Thoracic aorta (tissue), 2 donors: ENCODE measurements at regions not wholly inside any gene's neighbourhood (a gene's known extent, or its start where the extent isn't known, plus 50 kb on each side); places are given as distances from the start of the nearest gene placed in this dataset.

Experiments
- ATAC-seq: fragments of 150-250 bp; one replicate; pipeline ENCODE4 v1.8.0; 2017; ENCODE audit warnings: low read depth; ENCODE audit not compliant: insufficient number of reproducible peaks, low FRiP score
- DNase-seq: peaks from one replicate; pipeline ENCODE4 v3.0.0-alpha.2; 2020; ENCODE audit warnings: low spot score
- H3K27ac ChIP-seq, 2 donors: fragments of 200-600 bp; sonication (generic); 1 replicate in 1 of 2; 2 replicates in 1 of 2; pipeline ENCODE4 v1.5.1; 2016; ENCODE audit warnings: mild to moderate bottlenecking in 2 of 2, moderate library complexity in 2 of 2
- H3K27me3 ChIP-seq: fragments of 200-600 bp; sonication (generic); replicated peaks from 2 replicates; pipeline ENCODE4 v1.6.0; 2016; ENCODE audit warnings: mild to moderate bottlenecking; ENCODE audit not compliant: insufficient read depth
- H3K36me3 ChIP-seq: fragments of 200-600 bp; sonication (generic); one replicate; pipeline ENCODE4 v1.5.1; 2016
- H3K4me1 ChIP-seq, 2 donors: fragments of 200-600 bp; sonication (generic); 1 replicate in 1 of 2; 2 replicates in 1 of 2; pipeline versions ENCODE4 v1.5.1 to v1.6.0; 2016; ENCODE audit warnings: low read depth in 2 of 2, mild to moderate bottlenecking in 1 of 2; ENCODE audit not compliant: control insufficient read depth in 1 of 2
- H3K4me3 ChIP-seq: fragments of 200-600 bp; sonication (generic); 2 replicates; pipeline ENCODE4 v1.5.1; 2016; ENCODE audit warnings: mild to moderate bottlenecking
- H3K9me3 ChIP-seq: fragments of 200-600 bp; sonication (generic); 2 replicates; pipeline ENCODE4 v1.5.1; 2016
- CTCF ChIP-seq: fragments of 200-600 bp; sonication (generic); IDR thresholded peaks from one replicate; pipeline ENCODE4 v1.5.1; 2019; ENCODE audit warnings: antibody characterized with exemption

- ATAC-seq: no peak
- no peak for TF ChIP-seq CTCF
- DNase-seq: no peak
- H3K27me3 ChIP-seq: no peaks in the 10 kb centered on the region
- no peaks in the 10 kb centered on the region for H3K4me1 ChIP-seq
- H3K4me3 ChIP-seq: no peak overlapping the region
- no peaks in the 10 kb centered on the region for H3K36me3 ChIP-seq
- no peaks in the 10 kb centered on the region for H3K9me3 ChIP-seq
- no peak overlapping the region for H3K27ac ChIP-seq
Observed at GRCh38 chr5:164972973-164973372, 1467.6 kb downstream of the MAT2B start.

- H3K36me3 ChIP-seq: no peaks in the 10 kb centered on the region
- no peak for ATAC-seq
- no peaks in the 10 kb centered on the region for H3K27me3 ChIP-seq
- no peak overlapping the region for H3K4me3 ChIP-seq
- no peak overlapping the region for H3K27ac ChIP-seq
- no peak for DNase-seq
- no peak for TF ChIP-seq CTCF
- H3K9me3 ChIP-seq: no peaks in the 10 kb centered on the region
- H3K4me1 ChIP-seq: no peaks in the 10 kb centered on the region
Observed at GRCh38 chr5:164975986-164976385, 1470.6 kb downstream of the MAT2B start.

DNA sequence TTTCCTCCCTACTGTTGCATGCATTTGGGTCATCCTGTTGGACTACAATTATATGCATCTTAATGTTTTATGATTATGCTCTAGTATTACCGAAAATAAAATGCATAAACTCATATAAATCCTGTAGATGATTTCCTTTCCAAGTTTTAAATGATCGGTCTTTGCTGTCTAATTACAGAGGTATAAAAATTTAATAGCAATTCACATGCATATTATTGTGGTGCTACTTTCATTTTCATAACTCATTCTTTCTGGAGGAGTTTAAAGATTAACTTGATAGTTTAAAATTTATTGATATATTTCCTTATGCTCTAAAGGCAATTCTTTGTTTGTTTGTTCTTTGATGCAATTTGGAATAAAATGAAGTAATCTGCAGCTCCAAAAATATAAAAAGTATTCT is 1475.1 kb downstream of the MAT2B start:
- no peaks in the 10 kb centered on the region for H3K4me1 ChIP-seq
- TF ChIP-seq CTCF: no peak
- H3K9me3 ChIP-seq: no peaks in the 10 kb centered on the region
- H3K27ac ChIP-seq: no peak overlapping the region
- H3K36me3 ChIP-seq: no peaks in the 10 kb centered on the region
- H3K27me3 ChIP-seq: no peaks in the 10 kb centered on the region
- no peak overlapping the region for H3K4me3 ChIP-seq
- ATAC-seq: no peak
- no peak for DNase-seq

DNA sequence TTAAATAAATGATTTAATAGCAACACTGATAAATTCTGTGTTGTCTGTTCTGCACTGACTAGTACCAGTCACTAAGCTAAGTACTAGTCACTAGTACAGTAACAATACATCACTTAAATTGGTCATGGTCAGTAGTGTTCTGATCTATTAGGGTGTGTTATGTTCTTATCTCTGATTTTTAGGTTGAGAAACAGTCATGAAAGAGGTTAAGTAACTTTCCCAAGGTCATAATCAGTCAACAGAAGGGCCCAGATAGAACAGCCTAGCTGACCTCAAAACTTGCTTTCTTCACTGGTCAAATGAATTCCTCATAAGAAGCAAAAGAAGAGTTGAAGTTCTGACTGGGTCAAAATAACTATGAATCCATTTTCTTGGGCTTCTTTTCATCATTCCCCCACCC is 1492.7 kb downstream of the MAT2B start:
- no peak for ATAC-seq
- no peaks in the 10 kb centered on the region for H3K27me3 ChIP-seq
- H3K4me1 ChIP-seq: no peaks in the 10 kb centered on the region
- no peak for TF ChIP-seq CTCF
- H3K4me3 ChIP-seq: no peak overlapping the region
- no peaks in the 10 kb centered on the region for H3K9me3 ChIP-seq
- H3K27ac ChIP-seq: no peak overlapping the region
- no peak for DNase-seq
- H3K36me3 ChIP-seq: no peaks in the 10 kb centered on the region

GRCh38 chr5:164998590-164998989 is 1493.2 kb downstream of the MAT2B start:
- DNase-seq: no peak
- no peak overlapping the region for H3K27ac ChIP-seq
- H3K27me3 ChIP-seq: no peaks in the 10 kb centered on the region
- H3K4me1 ChIP-seq: no peaks in the 10 kb centered on the region
- TF ChIP-seq CTCF: no peak
- no peak overlapping the region for H3K4me3 ChIP-seq
- H3K36me3 ChIP-seq: no peaks in the 10 kb centered on the region
- ATAC-seq: no peak
- no peaks in the 10 kb centered on the region for H3K9me3 ChIP-seq
